CD14-positive monocyte (primary cell): ENCODE measurements at regions not wholly inside any gene's neighbourhood (a gene's known extent, or its start where the extent isn't known, plus 50 kb on each side); places are given as distances from the start of the nearest gene placed in this dataset.

Experiments used
- DNase-seq, 3 donors: peaks; one replicate each; pipeline ENCODE4 v3.0.0-alpha.2; 2011 to 2022
- H2AFZ ChIP-seq: 2 replicates; pipeline ENCODE4 v1.6.0; 2012; ENCODE audit warnings: mild to moderate bottlenecking, low read depth, low read length, inconsistent platforms; ENCODE audit not compliant: insufficient read depth, poor library complexity, severe bottlenecking
- H3K27ac ChIP-seq, 2 donors: 1 replicate in 1 of 2; 2 replicates in 1 of 2; pipeline ENCODE4 v1.5.1; 2012 to 2013; ENCODE audit warnings: low read length in 2 of 2, control low read depth in 1 of 2, inconsistent platforms in 1 of 2, low read depth in 1 of 2, mild to moderate bottlenecking in 1 of 2
- H3K27me3 ChIP-seq, 2 donors: one replicate each; pipeline versions ENCODE4 v1.6.0 to v1.6.1; 2011 to 2013; ENCODE audit warnings: low read length in 2 of 2; ENCODE audit not compliant: control insufficient read depth in 2 of 2, insufficient read depth in 2 of 2
- H3K36me3 ChIP-seq, 2 donors: replicated peaks in 1 of 2; 1 replicate in 1 of 2; 2 replicates in 1 of 2; pipeline versions ENCODE4 v1.5.1 to v1.6.1; 2012 to 2013; ENCODE audit warnings: low read length in 2 of 2, control low read depth in 1 of 2, inconsistent platforms in 1 of 2, mild to moderate bottlenecking in 1 of 2; ENCODE audit not compliant: insufficient read depth in 2 of 2, control insufficient read depth in 1 of 2
- H3K4me1 ChIP-seq, 2 donors: 1 replicate in 1 of 2; 2 replicates in 1 of 2; pipeline versions ENCODE4 v1.5.1 to v1.6.1; 2012 to 2013; ENCODE audit warnings: low read length in 2 of 2, control low read depth in 1 of 2, inconsistent platforms in 1 of 2, mild to moderate bottlenecking in 1 of 2, moderate library complexity in 1 of 2; ENCODE audit not compliant: insufficient read depth in 2 of 2, control insufficient read depth in 1 of 2
- H3K4me2 ChIP-seq: replicated peaks from 2 replicates; pipeline ENCODE3; 2012; ENCODE audit warnings: low read length, moderate library complexity, mild to moderate bottlenecking; ENCODE audit not compliant: poor library complexity, severe bottlenecking; ENCODE audit errors: extremely low read depth
- H3K4me3 ChIP-seq, 3 experiments: fragments of 200-600 bp in 1 of 3; sonication (generic) in 1 of 3; replicated peaks in 1 of 3; 1 replicate in 2 of 3; 2 replicates in 1 of 3; pipeline ENCODE4 v1.5.1; 2011 to 2013; ENCODE audit warnings: low read length in 3 of 3, mild to moderate bottlenecking in 3 of 3, control low read depth in 2 of 3, low read depth in 2 of 3, inconsistent platforms in 1 of 3, moderate library complexity in 1 of 3
- H3K79me2 ChIP-seq: 2 replicates; pipeline ENCODE4 v1.6.0; 2012; ENCODE audit warnings: mild to moderate bottlenecking, control low read depth, inconsistent platforms, low read length, moderate library complexity; ENCODE audit not compliant: insufficient read depth
- H3K9ac ChIP-seq: 2 replicates; pipeline ENCODE4 v1.6.0; 2017; ENCODE audit warnings: low read length, mild to moderate bottlenecking; ENCODE audit not compliant: insufficient read depth, poor library complexity, severe bottlenecking
- H3K9me3 ChIP-seq, 2 donors: replicated peaks in 1 of 2; 1 replicate in 1 of 2; 2 replicates in 1 of 2; pipeline versions ENCODE4 v1.5.1 to v1.6.1; 2012 to 2013; ENCODE audit warnings: low read length in 2 of 2, control low read depth in 1 of 2; ENCODE audit not compliant: control insufficient read depth in 1 of 2, insufficient read depth in 1 of 2
- H4K20me1 ChIP-seq: 2 replicates; pipeline ENCODE4 v1.6.0; 2012; ENCODE audit warnings: mild to moderate bottlenecking, low read length, control low read depth, moderate library complexity; ENCODE audit not compliant: insufficient read depth
- H3K27ac Mint-ChIP-seq, 7 donors: one replicate each; pipeline ENCODE4 v1.8.0; 2020; ENCODE audit warnings: mild to moderate bottlenecking in 7 of 7, mixed read lengths in 7 of 7, moderate library complexity in 6 of 7, inconsistent platforms in 2 of 7
- H3K27me3 Mint-ChIP-seq, 3 donors: one replicate each; pipeline ENCODE4 v1.8.0; 2021 to 2022; ENCODE audit warnings: low read depth in 3 of 3, mild to moderate bottlenecking in 3 of 3, mixed read lengths in 3 of 3, moderate library complexity in 3 of 3, inconsistent platforms in 1 of 3
- H3K36me3 Mint-ChIP-seq, 2 donors: one replicate each; pipeline ENCODE4 v1.8.0; 2020; ENCODE audit warnings: mixed read lengths in 2 of 2, inconsistent platforms in 1 of 2, mild to moderate bottlenecking in 1 of 2
- H3K4me1 Mint-ChIP-seq: one replicate; pipeline ENCODE4 v1.8.0; 2020; ENCODE audit warnings: mild to moderate bottlenecking, mixed read lengths
- H3K4me3 Mint-ChIP-seq, 2 donors: one replicate each; pipeline ENCODE4 v1.8.0; 2020; ENCODE audit warnings: mild to moderate bottlenecking in 2 of 2, mixed read lengths in 2 of 2, moderate library complexity in 1 of 2
- H3K9me3 Mint-ChIP-seq, 7 donors: one replicate each; pipeline ENCODE4 v1.8.0; 2020 to 2022; ENCODE audit warnings: mixed read lengths in 7 of 7, mild to moderate bottlenecking in 6 of 7, moderate library complexity in 6 of 7, inconsistent platforms in 2 of 7
- WGBS: methylation state at CpG from one replicate; pipeline ENCODE4 v1.1.5; 2013; ENCODE audit warnings: missing lambda C conversion rate; ENCODE audit not compliant: insufficient coverage; 5-methylcytosine and 5-hydroxymethylcytosine counted together
- intact Hi-C, 2 donors: fragments of 100-400 bp; cut with micrococcal nuclease; formaldehyde crosslinking; loops; one replicate each; pipeline versions ENCODE4 v1.15.0 to v1.15.1; 2023
- TF ChIP-seq, protein P1 (sequence below): fragments of 200-600 bp; IDR thresholded peaks from one replicate; pipeline ENCODE4 v1.8.0; 2022; ENCODE audit warnings: antibody characterized with exemption, mild to moderate bottlenecking

DNA sequence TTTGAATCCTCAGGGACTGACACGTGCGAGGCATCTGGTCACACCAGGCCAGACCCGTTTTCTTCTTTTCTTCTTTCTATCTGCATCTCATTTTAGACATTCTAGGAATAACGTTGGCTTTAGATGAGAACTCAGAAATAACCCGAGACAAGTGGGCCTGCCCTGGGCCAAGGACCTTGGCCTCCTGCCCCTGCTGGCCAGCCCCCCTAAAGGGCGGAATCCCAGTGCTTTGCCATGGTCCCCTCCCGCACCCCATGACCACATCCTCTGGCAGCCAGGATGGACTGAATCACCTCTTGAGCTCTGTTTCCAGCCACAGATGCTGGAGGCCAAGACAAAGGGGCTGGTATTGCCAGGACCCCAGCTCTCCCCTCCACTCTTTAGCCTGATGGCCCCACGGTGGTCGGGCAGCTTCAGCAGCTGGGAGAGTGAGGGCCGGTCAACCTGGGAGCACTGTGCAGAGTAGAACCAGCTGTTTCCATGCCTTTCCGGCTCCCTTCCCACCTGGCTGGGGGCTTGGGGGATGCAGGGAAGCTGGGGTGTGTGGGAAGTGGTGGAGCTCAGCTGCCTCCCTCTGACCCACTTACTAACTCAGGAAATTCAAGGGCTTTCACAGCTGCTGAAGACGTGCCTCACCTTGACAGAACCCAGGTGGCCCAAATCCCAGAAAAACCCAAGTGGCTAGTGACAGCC is 190.9 kb downstream of the FAM43A start:
- no peak overlapping the region for H2AFZ ChIP-seq
- H3K9me3 ChIP-seq: no peaks in the 10 kb centered on the region
- H3K4me1 ChIP-seq: peaks cover 63 to 72% of the 10 kb centered on the region in 2 donors
- Mint-ChIP-seq H3K27ac (peak overlapping the region in 1 of 7 donors; percentile 64), H3K4me3 (no peak overlapping the region), H3K9me3 (peaks cover 0 to 2% (median 0%) of the 10 kb centered on the region in 7 donors), H3K27me3 (peaks cover 0 to 2% (median 1%) of the 10 kb centered on the region in 3 donors), H3K4me1 (peaks cover 68% of the 10 kb centered on the region), H3K36me3 (peaks cover 2 to 3% of the 10 kb centered on the region in 2 donors)
- 95% methylated on average over 8 of the region's 12 CpGs for WGBS
- H3K4me3 ChIP-seq: no peak overlapping the region
- no peak for DNase-seq
- H3K79me2 ChIP-seq: no peaks in the 10 kb centered on the region
- intact Hi-C loops: loop anchor here in 1 of 2 donors (10.0 kb wide), 1 partner anchor 142 kb away; no protein-coding TSS in a partner anchor
- H3K36me3 ChIP-seq: no peaks in the 10 kb centered on the region
- H3K9ac ChIP-seq: no peak overlapping the region
- no peaks in the 10 kb centered on the region for H3K27me3 ChIP-seq
- H4K20me1 ChIP-seq: no peaks in the 10 kb centered on the region
- TF ChIP-seq, protein P1, sequence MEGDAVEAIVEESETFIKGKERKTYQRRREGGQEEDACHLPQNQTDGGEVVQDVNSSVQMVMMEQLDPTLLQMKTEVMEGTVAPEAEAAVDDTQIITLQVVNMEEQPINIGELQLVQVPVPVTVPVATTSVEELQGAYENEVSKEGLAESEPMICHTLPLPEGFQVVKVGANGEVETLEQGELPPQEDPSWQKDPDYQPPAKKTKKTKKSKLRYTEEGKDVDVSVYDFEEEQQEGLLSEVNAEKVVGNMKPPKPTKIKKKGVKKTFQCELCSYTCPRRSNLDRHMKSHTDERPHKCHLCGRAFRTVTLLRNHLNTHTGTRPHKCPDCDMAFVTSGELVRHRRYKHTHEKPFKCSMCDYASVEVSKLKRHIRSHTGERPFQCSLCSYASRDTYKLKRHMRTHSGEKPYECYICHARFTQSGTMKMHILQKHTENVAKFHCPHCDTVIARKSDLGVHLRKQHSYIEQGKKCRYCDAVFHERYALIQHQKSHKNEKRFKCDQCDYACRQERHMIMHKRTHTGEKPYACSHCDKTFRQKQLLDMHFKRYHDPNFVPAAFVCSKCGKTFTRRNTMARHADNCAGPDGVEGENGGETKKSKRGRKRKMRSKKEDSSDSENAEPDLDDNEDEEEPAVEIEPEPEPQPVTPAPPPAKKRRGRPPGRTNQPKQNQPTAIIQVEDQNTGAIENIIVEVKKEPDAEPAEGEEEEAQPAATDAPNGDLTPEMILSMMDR: no peak
- no peak overlapping the region for H3K27ac ChIP-seq
- no peak overlapping the region for H3K4me2 ChIP-seq

DNA sequence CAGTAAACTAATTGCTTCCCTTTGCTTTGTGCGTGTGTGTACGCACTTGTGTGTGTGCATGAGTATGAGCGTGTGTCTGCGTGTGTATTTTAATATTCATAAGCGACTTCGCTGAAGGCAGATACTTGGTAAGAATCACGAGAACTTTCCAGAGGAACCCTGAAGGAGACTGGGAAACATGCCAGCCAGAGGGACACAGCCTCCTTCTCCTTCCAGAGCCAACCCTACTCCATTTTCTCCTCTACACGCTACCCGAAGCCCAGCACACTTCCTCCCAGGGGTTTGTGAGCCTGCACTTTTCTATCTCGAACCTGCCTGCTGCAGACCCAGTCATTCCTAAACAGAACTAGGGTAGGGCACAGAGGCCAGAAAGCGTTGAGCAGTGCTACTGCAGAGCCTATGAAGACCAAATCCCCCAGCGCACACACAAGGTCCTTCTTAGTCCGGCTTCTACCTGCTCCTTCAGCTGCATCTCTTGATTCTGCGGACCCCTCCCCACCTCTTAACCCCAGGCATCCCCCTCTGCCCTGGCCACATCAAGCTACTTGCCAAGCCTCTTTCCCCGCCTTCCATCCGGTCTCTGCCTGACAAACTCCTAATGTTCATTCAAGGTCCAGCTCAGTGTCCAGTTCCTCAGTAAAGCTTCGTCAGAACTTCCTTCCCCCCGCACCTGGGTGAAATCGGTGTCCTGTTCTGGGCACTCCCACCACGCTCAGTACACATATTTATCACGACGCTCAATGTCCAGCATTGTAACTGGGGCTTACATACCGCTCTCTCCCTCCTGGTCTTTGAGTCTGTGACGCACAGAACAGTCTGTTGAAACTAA is 191.8 kb downstream of the FAM43A start:
- H3K79me2 ChIP-seq: no peaks in the 10 kb centered on the region
- Mint-ChIP-seq H3K27me3 (peaks cover 0 to 2% (median 1%) of the 10 kb centered on the region in 3 donors), H3K4me3 (no peak overlapping the region), H3K4me1 (peaks cover 67% of the 10 kb centered on the region), H3K36me3 (peaks cover 3 to 9% of the 10 kb centered on the region in 2 donors), H3K27ac (peak overlapping the region in 1 of 7 donors; percentile 67), H3K9me3 (peaks cover 0 to 2% (median 0%) of the 10 kb centered on the region in 7 donors)
- intact Hi-C loops: loop anchor here in 1 of 2 donors (10.0 kb wide), 1 partner anchor 143 kb away; no protein-coding TSS in a partner anchor
- TF ChIP-seq, protein P1: no peak
- no peak overlapping the region for H2AFZ ChIP-seq
- H4K20me1 ChIP-seq: no peaks in the 10 kb centered on the region
- no peak for DNase-seq
- no peak overlapping the region for H3K4me3 ChIP-seq
- WGBS: 76% methylated on average over 18 of the region's 24 CpGs
- H3K4me1 ChIP-seq: peaks cover 59 to 69% of the 10 kb centered on the region in 2 donors
- no peak overlapping the region for H3K4me2 ChIP-seq
- H3K9me3 ChIP-seq: no peaks in the 10 kb centered on the region
- no peak overlapping the region for H3K9ac ChIP-seq
- no peaks in the 10 kb centered on the region for H3K36me3 ChIP-seq
- H3K27me3 ChIP-seq: no peaks in the 10 kb centered on the region
- no peak overlapping the region for H3K27ac ChIP-seq
